GM18502 (cell line): ENCODE measurements at regions not wholly inside any gene's neighbourhood (a gene's known extent, or its start where the extent isn't known, plus 50 kb on each side); places are given as distances from the start of the nearest gene placed in this dataset.

Source experiments
- ATAC-seq: cut with Tn5 transposase; IDR thresholded peaks from one replicate; pipeline ENCODE4 v1.9.1; 2021; ENCODE audit warnings: mild to moderate bottlenecking; ENCODE audit not compliant: unreplicated experiment, poor library complexity

- no peak for ATAC-seq
Observed at GRCh38 chr2:129056309-129056958, 737.8 kb upstream of the HS6ST1 start.

- no peak for ATAC-seq
Observed at GRCh38 chr2:129056959-129057317, 738.3 kb upstream of the HS6ST1 start.

GRCh38 chr2:129058981-129059380 is 740.3 kb upstream of the HS6ST1 start:
- ATAC-seq, result no peak

- ATAC-seq, result no peak
Observed at GRCh38 chr2:129059476-129059875, 740.8 kb upstream of the HS6ST1 start.

- peak; percentile 85 for ATAC-seq
Observed at GRCh38 chr2:129061069-129061768, 742.6 kb upstream of the HS6ST1 start.

- ATAC-seq, result no peak
Observed at GRCh38 chr2:129061769-129062121, 743.1 kb upstream of the HS6ST1 start.

GRCh38 chr2:129062146-129062912 is 743.7 kb upstream of the HS6ST1 start:
- no peak for ATAC-seq

- ATAC-seq, result no peak
Observed at GRCh38 chr2:129067070-129067469, 748.4 kb upstream of the HS6ST1 start.

GRCh38 chr2:129067953-129068352 is 749.3 kb upstream of the HS6ST1 start:
- ATAC-seq, result no peak

- ATAC-seq, result no peak
Observed at GRCh38 chr2:129068543-129068942, 749.9 kb upstream of the HS6ST1 start.

- no peak for ATAC-seq
Observed at GRCh38 chr2:129069875-129070594, 751.4 kb upstream of the HS6ST1 start.

GRCh38 chr2:129070663-129071062 is 752.0 kb upstream of the HS6ST1 start:
- ATAC-seq, result no peak

GRCh38 chr2:129071531-129071930 is 752.9 kb upstream of the HS6ST1 start:
- no peak for ATAC-seq

GRCh38 chr2:129074298-129074920 is 755.7 kb upstream of the HS6ST1 start:
- no peak for ATAC-seq

GRCh38 chr2:129078548-129078947 is 759.9 kb upstream of the HS6ST1 start:
- no peak for ATAC-seq

- ATAC-seq, result no peak
Observed at GRCh38 chr2:129080715-129081476, 762.2 kb upstream of the HS6ST1 start.

GRCh38 chr2:129085386-129085785 is 766.7 kb upstream of the HS6ST1 start:
- ATAC-seq, result no peak

- ATAC-seq, result no peak
Observed at GRCh38 chr2:129087133-129087813, 768.6 kb upstream of the HS6ST1 start.

GRCh38 chr2:129091620-129092019 is 773.0 kb upstream of the HS6ST1 start:
- ATAC-seq, result no peak
